ENCODE measurements at regions not wholly inside any gene's neighbourhood (a gene's known extent, or its start where the extent isn't known, plus 50 kb on each side); places are given as distances from the start of the nearest gene placed in this dataset.

- POLR2A ChIA-PET (ENCODE audit: unreplicated experiment): no interaction called here
- no peak for ATAC-seq
- BruUV-seq (replicated peaks): no TSS peak
Measured at GRCh38 chr1:192252776-192253175, 64.0 kb upstream of the RGS21 start.

GRCh38 chr1:192256674-192257334 is 60.0 kb upstream of the RGS21 start:
- H3K27me3 ChIP-seq (ENCODE audit: low read length): no peaks in the 10 kb centered on the region
- no peaks in the 10 kb centered on the region for H3K9me3 ChIP-seq (ENCODE audit: low read length)
- H3K4me3 ChIP-seq (ENCODE audit: low read length): no peak overlapping the region
- no TSS peak for BruUV-seq (replicated peaks)
- DNase-seq (no peak), ATAC-seq (no peak)
- TF ChIP-seq CTCF (conservative IDR thresholded peaks at IDR 0.05; ENCODE audit: low read depth, low read length): no peak
- TF ChIP-seq EZH2 (IDR thresholded peaks at IDR 0.05; ENCODE audit: low read length, unreplicated experiment): no peak
- no peak for TF ChIP-seq EZH2phosphoT487 (IDR thresholded peaks at IDR 0.05; ENCODE audit: borderline replicate concordance, low read length)
- H3K36me3 ChIP-seq (ENCODE audit: low read depth, low read length): no peaks in the 10 kb centered on the region
- ChIA-PET POLR2A (ENCODE audit: unreplicated experiment) (no interaction called here), CTCF (no interaction called here)
- H3K9me2 ChIP-seq (replicated peaks; ENCODE audit: low read length): no peaks in the 10 kb centered on the region
- H2AFZ ChIP-seq (ENCODE audit: low read length): no peak overlapping the region
- H3K4me1 ChIP-seq (ENCODE audit: insufficient read depth, low read length): no peaks in the 10 kb centered on the region
- H3K4me2 ChIP-seq (ENCODE audit: low read length): no peak overlapping the region
- no peaks in the 10 kb centered on the region for H4K20me1 ChIP-seq (ENCODE audit: low read length)
- no peak overlapping the region for H3K27ac ChIP-seq (ENCODE audit: low read length)
- no peak overlapping the region for H3K9ac ChIP-seq (ENCODE audit: low read length)
- intact Hi-C loops (cut with micrococcal nuclease): no loop called here
- H3K79me2 ChIP-seq (ENCODE audit: low read length): no peaks in the 10 kb centered on the region
- no peaks in the 10 kb centered on the region for H3F3A ChIP-seq (ENCODE audit: low read length, unreplicated experiment)

More at GRCh38 chr1:192252776-192253175, 64.0 kb upstream of the RGS21 start:
- Histone ChIP-seq H3K36me3 (ENCODE audit: low read depth, low read length) (no peaks in the 10 kb centered on the region), H3K9ac (ENCODE audit: low read length) (no peak overlapping the region), H3K9me3 (ENCODE audit: low read length) (no peaks in the 10 kb centered on the region), H3K4me1 (ENCODE audit: insufficient read depth, low read length) (no peaks in the 10 kb centered on the region), H3K27ac (ENCODE audit: low read length) (no peak overlapping the region), H4K20me1 (ENCODE audit: low read length) (no peaks in the 10 kb centered on the region), H3F3A (ENCODE audit: low read length, unreplicated experiment) (no peaks in the 10 kb centered on the region), H3K27me3 (ENCODE audit: low read length) (no peaks in the 10 kb centered on the region), H2AFZ (ENCODE audit: low read length) (no peak overlapping the region), H3K9me2 (replicated peaks; ENCODE audit: low read length) (no peaks in the 10 kb centered on the region), H3K4me3 (ENCODE audit: low read length) (no peak overlapping the region), H3K4me2 (ENCODE audit: low read length) (no peak overlapping the region), H3K79me2 (ENCODE audit: low read length) (no peaks in the 10 kb centered on the region)
- intact Hi-C loops (cut with micrococcal nuclease): no loop called here
- TF ChIP-seq CTCF (conservative IDR thresholded peaks at IDR 0.05; ENCODE audit: low read depth, low read length): no peak
- no peak for TF ChIP-seq EZH2 (IDR thresholded peaks at IDR 0.05; ENCODE audit: low read length, unreplicated experiment)
- TF ChIP-seq EZH2phosphoT487 (IDR thresholded peaks at IDR 0.05; ENCODE audit: borderline replicate concordance, low read length): no peak
- CTCF ChIA-PET: no interaction called here
- no peak for DNase-seq

- Histone ChIP-seq H3K79me2 (ENCODE audit: low read length) (no peaks in the 10 kb centered on the region), H3K4me2 (ENCODE audit: low read length) (no peak overlapping the region), H3F3A (ENCODE audit: low read length, unreplicated experiment) (no peaks in the 10 kb centered on the region), H3K27ac (ENCODE audit: low read length) (no peak overlapping the region), H3K4me1 (ENCODE audit: insufficient read depth, low read length) (0 out of 2 replicates have a peak, but pooled peaks cover 4% of the 10 kb centered on the region), H3K9ac (ENCODE audit: low read length) (no peak overlapping the region), H3K9me2 (replicated peaks; ENCODE audit: low read length) (no peaks in the 10 kb centered on the region), H3K27me3 (ENCODE audit: low read length) (no peaks in the 10 kb centered on the region), H2AFZ (ENCODE audit: low read length) (no peak overlapping the region), H3K36me3 (ENCODE audit: low read depth, low read length) (no peaks in the 10 kb centered on the region), H3K9me3 (ENCODE audit: low read length) (no peaks in the 10 kb centered on the region), H4K20me1 (ENCODE audit: low read length) (no peaks in the 10 kb centered on the region), H3K4me3 (ENCODE audit: low read length) (no peak overlapping the region)
- ATAC-seq: peak; percentile 48
- POLR2A ChIA-PET (ENCODE audit: unreplicated experiment): no interaction called here
- no TSS peak for BruUV-seq (replicated peaks)
- intact Hi-C loops (cut with micrococcal nuclease): no loop called here
- CTCF ChIA-PET: no interaction called here
- DNase-seq: no peak
- TF ChIP-seq EZH2phosphoT487 (IDR thresholded peaks at IDR 0.05; ENCODE audit: borderline replicate concordance, low read length) (no peak), EZH2 (IDR thresholded peaks at IDR 0.05; ENCODE audit: low read length, unreplicated experiment) (no peak), CTCF (conservative IDR thresholded peaks at IDR 0.05; ENCODE audit: low read depth, low read length) (no peak)
Measured at GRCh38 chr1:192260076-192260475, 56.7 kb upstream of the RGS21 start.

Data from PC-3 (cell line).